ELR (cell line): ENCODE measurements at regions not wholly inside any gene's neighbourhood (a gene's known extent, or its start where the extent isn't known, plus 50 kb on each side); places are given as distances from the start of the nearest gene placed in this dataset.

Experiments
- DNase-seq: peaks from one replicate; pipeline ENCODE4 v3.0.0-alpha.2; 2015; ENCODE audit warnings: low read depth

DNA sequence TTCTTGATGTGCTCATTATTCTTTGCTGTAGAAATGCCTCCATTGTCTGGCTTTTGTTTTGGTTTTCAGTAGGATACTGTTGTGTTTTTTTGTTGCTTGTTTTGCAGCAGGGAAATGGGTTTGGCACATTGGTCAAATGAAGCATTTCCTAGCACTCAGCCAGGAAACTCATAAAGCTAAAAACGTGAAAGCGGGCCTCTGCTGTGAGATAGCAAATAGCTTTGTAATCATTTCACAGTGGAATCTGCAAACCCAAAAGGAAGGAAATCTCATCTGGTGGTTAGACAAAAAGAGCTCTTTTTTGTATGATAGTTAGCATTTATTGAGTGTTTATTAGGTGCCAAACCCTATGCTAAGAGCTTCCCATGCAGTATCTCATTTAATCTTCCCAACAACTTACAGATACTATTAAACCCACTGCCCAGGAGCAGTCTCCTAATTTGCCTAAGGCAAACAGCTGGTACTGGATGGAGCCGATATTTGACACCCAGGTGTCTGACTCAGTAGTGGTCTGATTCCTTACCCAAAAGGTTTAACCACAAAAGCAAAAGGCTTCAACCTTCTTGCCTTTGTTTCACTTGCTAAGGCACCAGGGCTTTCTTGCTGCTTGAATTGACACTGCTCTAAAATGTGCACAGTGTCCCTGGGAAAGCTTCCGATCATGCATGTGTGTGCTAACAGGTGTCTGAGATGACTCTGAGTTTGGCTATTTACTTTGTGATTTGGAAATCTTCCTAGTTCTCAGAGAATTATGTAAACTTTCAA lies 527.9 kb upstream of the MDFIC2 start:
- DNase-seq = peak; percentile 43

- no peak for DNase-seq
These were observed 521.0 kb upstream of the MDFIC2 start for GRCh38 chr3:70833239-70833960.

DNA sequence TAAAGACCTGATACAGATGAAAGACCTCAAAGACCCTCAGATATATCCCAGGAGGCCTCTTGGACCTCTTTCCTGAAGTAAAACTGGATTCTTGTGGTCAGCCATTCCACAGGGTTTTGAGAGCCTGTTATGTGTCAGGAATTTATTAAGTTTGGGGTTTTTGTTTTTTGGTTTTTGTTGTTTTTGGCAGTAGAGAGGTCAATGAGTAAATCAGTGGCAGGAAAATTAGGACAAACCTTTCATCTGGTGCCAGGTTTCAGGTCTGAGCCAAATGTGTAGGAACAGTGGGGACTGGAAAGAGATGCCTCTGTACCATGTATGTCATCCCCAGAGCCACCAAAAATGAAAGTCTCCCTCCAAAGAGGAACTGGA lies 520.4 kb upstream of the MDFIC2 start:
- peak; percentile 40 for DNase-seq

- peak; percentile 60 for DNase-seq
These were observed 519.8 kb upstream of the MDFIC2 start for GRCh38 chr3:70832089-70832833.

- peak; percentile 56 for DNase-seq
These were observed 516.7 kb upstream of the MDFIC2 start for GRCh38 chr3:70829092-70829491.

GRCh38 chr3:70824773-70825172 lies 512.3 kb upstream of the MDFIC2 start:
- DNase-seq = peak; percentile 54

DNA sequence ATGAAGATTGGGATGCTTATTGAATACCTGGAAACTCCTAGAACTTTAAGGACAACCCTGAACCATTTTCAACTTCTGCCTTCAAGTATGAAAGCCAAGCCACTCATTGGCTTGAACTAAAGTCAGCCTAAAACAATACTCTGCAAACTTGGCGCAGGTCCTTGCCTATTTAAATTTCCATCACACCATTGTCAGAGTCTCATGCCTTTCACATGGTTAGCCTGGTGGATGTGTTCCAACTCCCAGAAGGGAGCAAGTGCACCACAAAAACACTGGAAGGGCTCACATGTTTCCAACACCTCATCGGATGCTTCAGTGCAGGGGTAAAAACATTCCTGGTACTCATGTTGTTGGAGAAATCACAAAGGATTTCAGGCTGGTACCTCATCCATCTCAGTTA lies 511.6 kb upstream of the MDFIC2 start:
- DNase-seq = no peak

DNA sequence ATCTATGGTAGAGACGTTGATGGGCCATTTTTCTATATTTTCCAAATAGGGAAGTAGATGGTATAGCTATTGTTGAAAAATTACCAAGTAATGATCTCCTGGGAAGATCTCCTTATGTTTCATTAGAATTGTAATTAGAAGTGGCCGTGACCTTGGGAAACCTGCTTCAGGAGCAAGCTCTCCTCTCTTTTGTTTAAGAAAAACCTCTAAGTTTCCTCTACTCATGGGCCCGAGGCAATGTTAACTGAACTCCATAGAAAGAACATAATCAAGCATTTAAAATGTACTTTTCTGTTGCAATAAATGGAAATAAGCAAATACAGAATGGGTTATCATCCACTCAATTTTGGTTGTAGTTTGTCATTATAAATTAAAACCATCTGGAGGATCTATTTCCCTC lies 511.2 kb upstream of the MDFIC2 start:
- no peak for DNase-seq

GRCh38 chr3:70822669-70823068 lies 510.2 kb upstream of the MDFIC2 start:
- no peak for DNase-seq

- no peak for DNase-seq
These were observed 509.2 kb upstream of the MDFIC2 start for GRCh38 chr3:70821602-70822001.

DNA sequence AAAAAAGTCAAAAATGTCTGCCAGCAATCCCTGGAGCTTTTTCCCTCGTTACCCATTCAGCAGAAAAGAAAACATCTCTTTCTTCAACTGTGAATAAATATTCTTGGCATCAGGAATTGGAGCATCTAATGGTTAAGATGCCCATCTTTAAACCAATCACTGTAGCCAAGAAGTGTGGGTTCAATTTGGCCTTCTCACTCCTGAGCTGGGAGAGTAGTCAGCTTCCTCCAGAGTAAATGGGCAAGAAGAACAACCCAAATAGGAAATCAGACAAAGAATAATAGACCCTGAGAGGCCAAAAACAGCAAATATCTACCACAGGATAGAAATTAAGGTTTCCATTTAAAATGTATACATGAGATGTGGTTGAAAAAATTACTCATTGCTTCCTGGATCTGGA lies 508.0 kb upstream of the MDFIC2 start:
- DNase-seq = no peak

- DNase-seq = no peak
These were observed 505.7 kb upstream of the MDFIC2 start for GRCh38 chr3:70818145-70818544.

DNA sequence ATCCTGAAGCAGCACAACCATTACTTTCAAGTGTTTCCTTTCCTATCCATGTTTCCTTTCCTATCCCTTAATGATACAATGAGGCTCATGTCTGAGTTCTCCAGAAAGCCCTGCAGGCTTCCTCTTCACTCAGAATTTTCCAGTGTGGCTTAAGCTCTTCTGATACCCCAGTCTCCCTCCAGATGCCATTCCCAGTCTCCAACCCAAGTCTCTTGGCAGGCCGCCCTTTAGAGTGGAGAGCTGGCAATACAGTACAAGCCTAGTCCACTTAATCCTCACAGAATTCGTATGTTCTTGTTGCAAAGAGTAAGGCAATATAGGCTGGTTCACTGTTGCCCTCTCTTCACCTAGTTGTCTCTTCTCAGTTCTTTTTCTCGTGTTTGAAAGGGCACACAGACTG lies 503.9 kb upstream of the MDFIC2 start:
- DNase-seq = no peak

- no peak for DNase-seq
These were observed 503.4 kb upstream of the MDFIC2 start for GRCh38 chr3:70815817-70816216.

- no peak for DNase-seq
These were observed 500.9 kb upstream of the MDFIC2 start for GRCh38 chr3:70813311-70813710.

DNA sequence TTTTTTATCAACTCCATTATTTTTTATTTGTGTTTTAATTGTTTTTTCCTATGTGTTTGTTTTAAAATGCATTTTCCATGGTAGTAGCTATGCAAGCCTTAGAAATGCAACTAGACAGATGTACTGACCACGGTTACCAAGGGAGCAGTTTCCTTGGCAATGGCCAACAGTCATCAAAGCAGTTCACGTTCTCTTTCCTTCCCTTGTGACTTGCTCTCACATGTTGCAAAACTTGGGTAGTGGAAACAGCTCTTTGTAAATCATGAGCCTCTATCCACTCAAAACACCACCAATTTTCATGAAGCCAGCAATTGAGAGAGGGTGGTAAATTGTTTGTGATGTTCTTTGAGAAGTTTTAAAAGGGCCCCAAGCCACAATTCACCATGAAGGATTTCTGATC lies 499.4 kb upstream of the MDFIC2 start:
- DNase-seq = peak; percentile 5

GRCh38 chr3:70808881-70809280 lies 496.4 kb upstream of the MDFIC2 start:
- no peak for DNase-seq

DNA sequence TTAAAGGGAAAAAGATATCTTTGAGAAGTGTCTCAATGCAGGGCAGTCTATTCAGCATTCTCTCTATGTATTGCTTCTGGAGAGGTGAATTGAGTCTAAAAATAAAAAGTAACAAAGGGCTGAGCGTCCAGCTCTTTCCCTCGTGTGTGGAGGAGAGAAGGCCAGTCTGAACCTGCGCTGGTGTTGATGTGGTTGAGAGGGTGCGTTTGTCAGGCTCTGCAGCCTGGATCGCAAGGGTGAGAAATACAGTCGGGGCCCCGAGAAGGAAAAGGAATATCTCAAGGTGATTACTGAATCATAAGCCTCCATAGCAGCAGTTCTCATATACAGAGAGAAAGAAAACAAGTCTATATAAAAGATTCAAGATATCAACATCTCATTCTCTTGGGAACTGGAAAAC lies 494.1 kb upstream of the MDFIC2 start:
- no peak for DNase-seq

DNA sequence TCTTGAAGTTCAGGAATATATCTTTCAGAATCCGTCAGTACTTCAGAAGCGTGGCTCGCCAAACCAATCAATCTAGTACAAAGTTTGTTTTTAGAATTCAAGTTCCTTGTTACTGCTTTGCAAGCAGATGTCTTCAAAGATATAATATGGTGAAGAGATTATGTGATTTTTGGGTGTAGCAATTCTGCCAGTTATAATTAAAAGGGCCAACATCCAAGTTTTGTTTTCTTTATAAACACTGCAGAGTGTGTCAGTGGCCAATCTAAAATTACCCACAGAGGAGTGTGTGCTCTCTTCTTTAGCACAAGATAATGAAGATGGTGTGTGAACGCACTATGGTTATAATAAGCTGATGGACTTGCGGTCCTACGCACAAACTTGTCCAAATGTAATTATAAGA lies 493.6 kb upstream of the MDFIC2 start:
- no peak for DNase-seq

DNA sequence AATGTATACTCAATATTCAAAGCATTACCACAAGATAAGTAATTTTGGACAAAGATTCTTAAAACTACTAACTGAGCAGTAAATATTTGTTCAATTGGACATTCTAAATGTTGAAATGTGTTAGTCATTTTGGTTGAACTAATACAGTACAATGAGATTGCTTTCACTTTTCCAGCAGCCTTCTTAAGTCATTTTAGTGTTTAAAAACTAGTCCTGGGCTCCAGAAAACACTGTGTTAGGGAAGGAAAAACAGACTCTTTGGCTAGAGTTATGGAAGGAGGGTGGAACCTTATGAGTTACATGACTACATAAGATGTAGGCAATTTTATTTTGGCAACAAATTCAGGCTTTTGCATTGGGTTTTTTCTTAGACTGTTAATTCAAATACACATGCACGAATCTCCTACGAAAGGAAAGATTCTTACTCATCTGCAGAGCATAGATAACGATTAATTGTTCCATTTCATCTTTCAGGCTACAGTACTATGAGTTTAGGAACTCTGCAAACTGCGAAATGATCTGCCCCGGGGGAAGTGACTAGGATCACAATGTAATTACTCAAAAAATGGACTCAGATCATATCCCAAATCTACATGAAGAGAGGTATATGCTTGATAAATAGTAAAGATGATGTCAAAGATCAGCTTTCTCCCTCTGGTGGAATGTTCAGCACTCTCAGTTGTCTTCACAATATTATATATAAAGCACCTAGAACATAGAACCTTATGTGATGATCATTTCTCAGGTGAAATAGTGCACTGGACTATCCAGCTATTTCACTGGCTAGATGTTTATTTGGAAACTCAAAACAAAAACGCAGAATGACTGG lies 492.8 kb upstream of the MDFIC2 start:
- DNase-seq = peak; percentile 48

- DNase-seq = no peak
These were observed 491.5 kb upstream of the MDFIC2 start for GRCh38 chr3:70803891-70804290.

- no peak for DNase-seq
These were observed 490.9 kb upstream of the MDFIC2 start for GRCh38 chr3:70803319-70803718.
